Inflammatory macrophage treated with lipopolysaccharide for 1 hour (primary cell): ENCODE measurements at regions not wholly inside any gene's neighbourhood (a gene's known extent, or its start where the extent isn't known, plus 50 kb on each side); places are given as distances from the start of the nearest gene placed in this dataset.
A peak's percentile ranks its signal among the peaks of the same experiment; 100 is the strongest.

Experiments used
- DNase-seq, 2 donors: peaks; one replicate each; pipeline ENCODE4 v3.0.0-alpha.2; 2020 to 2022

DNA sequence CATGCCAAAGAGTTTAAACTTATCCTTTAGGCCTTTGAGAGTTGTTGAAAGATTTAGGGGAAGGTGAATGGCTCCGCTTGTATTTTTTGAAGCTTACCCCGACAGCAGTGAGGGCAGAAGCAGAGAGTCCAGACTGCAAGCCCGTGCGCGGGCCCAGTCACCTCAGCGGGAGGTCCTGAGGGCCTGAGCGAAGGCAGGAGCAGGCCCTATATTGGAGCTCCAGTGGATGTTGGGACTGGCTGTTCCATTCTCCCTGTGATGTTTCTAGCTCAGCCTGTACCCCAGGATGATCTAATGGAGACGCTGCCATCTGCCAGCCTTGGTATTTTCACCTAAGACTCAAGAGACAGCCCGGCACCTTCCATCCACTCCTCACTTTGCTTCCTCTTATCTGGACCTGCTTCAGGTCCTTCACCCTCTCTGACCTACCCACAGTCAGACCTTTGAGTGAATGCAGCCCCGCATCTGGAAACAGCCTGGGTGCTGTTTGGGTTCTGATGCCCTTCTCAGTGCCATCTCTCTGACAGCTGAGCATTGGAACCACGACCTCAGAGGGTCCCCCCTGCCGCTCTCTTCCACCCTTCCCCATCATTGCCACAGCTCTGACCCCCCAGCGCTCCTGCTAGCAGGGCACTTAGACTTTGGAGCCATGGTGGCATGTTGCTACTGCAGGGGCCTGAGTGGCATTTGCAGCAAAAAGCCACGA, 628.2 kb upstream of the CADM1 start:
- no peak for DNase-seq

DNA sequence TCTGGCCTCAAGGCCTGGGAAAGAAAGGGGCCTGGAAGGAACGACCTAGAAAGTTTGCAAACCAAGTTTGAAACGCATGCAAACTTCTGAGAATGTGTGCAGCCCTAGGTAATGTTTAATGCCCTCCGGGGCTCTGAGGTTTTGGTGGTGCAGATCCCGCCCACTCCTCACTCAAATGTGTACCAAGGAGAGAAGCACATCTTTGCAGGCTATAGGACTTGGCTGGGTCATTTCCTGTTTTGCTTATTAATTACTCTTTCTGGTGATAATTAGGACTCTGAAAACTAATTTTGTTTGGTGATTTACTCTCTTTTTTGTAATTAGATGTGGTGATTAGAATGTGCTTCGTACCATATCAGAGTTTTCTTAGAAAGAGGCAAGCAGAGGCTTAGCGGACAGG, 625.9 kb upstream of the CADM1 start:
- no peak for DNase-seq

DNA sequence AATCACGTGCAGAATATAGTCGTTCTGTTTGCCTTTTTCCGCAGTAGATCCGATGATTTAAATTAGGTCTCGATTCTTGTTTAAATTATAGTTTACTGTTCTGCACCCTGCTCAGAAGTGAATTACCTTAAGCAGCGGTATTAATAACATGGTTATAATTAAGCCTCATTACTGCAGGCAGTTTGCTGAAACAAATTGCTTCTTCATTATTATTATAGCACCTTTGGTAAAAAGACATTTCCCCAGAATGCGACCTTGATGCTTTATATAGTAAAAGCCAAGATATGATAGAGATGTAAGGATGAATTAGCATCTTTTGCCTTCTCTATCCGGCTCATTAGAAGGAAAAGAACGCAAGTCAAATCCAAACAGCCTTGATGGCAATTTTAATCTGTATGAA, 625.2 kb upstream of the CADM1 start:
- no peak for DNase-seq

GRCh38 chr11:116126562-116126961, 622.3 kb upstream of the CADM1 start:
- DNase-seq: no peak

- no peak for DNase-seq
Observed at GRCh38 chr11:116124922-116125714, 620.9 kb upstream of the CADM1 start.

DNA sequence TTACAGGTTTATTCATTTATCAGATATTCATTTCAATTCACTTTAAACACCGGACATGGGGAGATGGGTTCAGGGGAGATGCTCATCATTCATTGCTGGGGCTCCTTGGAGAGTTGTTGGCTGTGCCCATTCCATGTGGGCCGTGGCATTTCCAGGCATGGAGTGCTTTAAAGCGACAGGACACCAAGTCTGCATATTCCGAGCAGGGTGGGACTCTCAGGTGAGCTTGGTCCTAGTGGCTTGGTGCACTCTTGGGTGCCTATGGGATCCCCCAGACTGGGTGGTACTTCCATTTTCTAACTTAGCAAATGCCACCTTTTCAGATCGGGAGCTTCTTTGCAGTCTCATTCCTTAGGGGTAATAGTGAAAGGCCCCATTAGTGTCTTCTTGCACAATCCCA, 619.5 kb upstream of the CADM1 start:
- no peak for DNase-seq

DNA sequence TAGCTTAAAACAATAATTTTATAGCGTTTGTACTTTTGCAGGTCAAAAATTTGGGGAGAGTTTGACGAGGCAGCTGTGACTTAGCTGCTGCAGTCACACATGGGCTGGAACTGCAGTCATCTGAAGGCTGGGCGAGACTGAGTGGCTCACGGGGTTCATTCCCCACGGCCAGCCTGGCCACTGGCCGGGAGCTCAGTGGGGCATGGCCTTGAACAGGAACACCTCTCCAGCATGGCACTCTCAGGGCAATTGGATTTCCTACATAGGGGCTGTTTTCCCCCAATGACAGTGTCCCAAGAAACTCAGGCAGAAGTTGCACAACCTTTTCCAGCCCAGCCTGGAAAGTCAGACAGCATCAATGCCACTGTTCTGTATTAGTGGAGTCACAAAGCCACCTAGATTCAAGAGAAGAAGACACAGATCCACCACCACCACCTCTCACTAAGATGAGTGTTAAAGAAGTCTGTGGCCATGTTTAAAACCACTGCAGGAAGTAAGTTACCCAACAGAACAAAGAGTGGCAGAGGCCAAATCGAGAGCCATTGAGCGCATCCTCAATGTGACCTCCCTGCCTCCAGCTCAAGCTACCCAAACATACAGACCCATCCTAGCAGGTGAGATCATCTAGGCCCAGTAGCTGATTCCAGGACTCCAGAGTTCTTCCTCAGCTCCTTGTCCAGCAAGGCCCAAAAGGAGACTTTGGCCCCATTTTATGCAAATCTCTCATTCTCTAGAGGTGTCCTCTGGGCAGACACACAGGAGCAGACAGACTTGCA, 618.7 kb upstream of the CADM1 start:
- DNase-seq: no peak

DNA sequence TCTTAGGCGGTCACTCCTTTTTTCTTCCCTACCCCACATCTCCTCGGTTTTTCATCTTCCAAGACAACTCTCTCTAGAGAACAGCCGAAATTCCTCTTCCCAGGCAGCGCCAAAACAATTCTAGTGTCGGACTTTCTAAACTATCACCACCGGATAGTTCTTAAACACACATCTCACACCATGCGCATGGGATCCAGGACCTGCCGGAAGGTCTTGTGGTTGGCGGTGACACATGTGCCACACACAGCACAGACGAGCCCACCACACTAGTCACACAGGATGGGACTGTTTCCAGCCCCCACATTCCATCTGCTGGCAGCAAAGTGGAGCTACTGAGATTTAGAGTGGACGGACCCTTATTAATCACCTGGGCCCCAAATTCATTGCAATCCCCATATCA, 614.9 kb upstream of the CADM1 start:
- no peak for DNase-seq

- no peak for DNase-seq
Observed at GRCh38 chr11:116118138-116118470, 613.9 kb upstream of the CADM1 start.

DNA sequence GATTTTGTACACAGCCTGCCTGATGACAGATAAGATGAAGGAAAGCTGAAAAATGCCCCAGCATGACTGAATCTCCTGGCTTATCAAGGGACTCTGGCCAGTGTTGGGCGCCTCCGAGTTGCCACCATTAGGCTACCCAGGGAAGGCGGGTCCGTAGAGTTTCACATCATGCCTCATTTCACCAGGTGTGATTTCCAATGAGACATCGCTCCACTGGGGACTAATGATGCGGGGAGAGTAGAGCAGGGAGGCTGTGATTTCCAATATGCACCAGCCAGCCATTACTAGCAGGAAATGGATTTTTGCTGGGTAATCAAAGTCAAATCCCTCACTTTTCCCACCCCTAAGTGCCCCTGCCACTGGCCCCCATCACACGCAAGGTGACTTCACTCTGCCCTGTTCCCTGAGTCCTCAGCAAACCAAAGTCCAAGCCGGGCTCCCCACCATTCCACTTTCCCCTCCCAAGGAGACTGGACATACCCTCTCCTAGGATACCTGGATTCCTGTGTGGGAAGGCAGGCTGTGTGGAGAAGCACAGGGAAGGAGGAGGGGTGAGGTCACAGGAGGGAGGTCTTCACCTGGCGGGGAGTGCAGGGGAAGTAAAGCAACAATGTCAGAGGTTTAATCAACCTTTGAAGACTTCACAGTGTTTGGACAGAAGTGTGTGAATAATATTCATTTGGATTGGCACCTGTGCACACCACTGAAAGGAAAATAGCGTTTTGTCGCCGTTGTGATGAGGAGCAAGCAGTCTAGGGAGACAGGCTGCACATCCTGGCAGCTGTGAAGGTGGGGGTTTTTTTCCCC, 613.3 kb upstream of the CADM1 start:
- DNase-seq: no peak

DNA sequence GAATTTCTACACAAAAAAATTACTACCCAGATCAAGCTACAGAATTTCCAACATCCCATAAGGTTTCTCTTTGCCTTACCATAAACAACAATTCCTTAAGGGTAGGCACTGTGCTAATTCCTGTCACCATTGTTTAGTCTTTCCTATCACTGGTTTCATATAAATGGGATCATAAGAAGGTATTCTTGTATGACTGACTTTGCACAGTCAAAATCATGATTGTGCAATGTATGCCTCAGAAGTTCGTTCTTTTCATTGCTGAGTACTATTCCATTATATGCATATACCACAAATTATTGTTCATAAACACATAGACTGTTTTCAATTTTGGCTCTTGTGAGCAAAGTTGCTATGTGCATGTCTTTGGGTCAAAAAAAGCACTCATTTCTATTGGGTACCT, 611.6 kb upstream of the CADM1 start:
- no peak for DNase-seq

DNA sequence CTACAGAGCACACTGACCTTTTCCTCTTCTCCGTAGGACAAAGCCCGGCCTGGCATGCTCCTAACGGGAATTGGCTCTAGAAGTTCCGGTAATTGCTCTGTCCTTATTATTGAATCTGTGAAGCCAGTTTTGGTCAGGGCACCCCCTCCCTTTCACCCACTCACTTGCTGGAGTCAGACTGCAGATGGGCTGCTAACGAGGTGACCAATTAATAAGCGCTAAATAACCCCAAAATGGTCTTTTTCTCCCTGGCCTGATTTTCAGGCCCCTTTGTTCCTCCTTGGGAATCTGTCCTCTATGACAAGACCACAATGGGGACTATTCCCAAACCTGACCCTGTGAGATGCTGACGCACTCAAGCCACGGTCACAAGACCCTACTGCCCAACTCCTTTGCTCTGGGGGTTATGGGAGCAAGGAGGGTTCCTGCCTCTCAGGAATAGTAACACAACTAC, 610.0 kb upstream of the CADM1 start:
- DNase-seq: no peak

DNA sequence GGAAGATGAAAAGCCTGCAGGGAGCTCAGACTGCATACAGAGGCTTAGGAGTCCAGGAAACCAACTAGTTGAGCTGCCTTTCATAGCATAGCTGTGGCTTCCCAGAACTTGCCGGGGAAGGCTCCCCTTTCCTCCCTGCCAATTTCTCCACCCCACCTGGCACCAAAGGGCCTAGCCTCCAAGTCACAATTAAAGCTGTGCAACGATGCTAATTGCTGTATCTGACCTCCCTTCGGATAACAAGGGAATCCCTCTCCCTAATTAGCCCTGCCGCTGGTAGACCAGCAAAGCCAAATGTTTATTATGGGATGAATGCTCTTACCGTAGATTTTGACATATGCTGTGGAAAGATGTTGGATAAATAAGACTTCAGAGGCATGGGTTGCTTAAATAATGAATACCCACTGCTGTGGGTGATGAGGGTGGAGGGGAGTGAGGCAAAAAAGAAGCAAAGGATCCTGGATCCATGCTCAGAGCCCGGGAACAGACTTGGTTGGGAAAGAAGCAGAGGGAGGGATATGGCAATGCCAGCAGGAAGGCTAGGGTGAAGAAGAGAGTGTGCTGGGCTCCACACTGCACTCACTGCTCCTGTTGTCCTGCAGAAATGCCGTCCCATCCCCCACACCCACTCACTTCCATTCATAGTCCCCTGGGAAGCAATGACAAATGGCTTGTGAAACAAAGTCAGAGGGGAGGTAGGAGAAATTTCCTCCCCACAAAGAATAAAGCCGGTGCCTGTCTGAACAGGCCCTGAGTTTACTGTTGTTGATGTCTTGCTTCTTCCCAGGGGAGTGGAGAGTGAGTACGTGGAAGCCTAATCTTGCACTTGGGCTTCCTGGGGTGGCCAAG, 608.1 kb upstream of the CADM1 start:
- no peak for DNase-seq

- DNase-seq: no peak
Observed at GRCh38 chr11:116111546-116111945, 607.3 kb upstream of the CADM1 start.

DNA sequence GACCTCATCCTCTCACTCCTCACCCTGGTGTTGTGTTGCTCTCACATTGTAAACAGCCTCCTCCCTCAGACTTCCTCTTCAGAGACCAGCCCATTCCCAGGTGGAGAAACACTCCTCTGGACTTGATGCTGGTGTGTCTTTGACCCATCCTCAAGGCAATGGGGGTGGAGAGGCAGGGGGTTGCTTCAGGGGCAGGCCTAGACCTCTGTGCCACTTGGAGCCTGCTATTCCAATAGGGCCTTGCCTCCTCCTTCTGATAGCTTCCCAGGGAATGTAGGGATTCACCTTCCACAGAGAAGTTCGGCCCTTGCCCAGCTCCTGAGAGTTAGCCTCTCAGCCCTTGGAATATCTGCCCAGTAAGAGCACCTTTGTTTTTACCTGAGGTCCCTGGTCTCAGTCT, 606.6 kb upstream of the CADM1 start:
- DNase-seq: no peak

DNA sequence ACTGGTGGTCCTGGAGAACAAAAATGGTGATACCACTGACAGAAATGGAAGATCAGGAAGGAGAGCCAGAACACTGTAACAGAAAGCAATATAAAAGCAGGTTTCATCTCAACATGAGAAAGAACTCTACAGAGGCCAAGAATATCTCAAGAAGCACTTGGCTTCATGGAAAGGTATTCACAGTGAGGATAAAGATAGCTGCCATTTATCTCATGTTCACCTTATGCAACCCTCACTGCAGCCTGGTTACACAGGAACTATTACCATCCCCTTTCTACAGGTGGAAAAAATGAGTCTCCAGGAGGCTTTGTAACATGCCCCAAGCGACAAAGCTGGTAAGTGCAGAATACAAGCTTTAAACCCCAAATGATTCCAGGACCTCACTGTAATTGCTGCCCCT, 606.1 kb upstream of the CADM1 start:
- DNase-seq: no peak

DNA sequence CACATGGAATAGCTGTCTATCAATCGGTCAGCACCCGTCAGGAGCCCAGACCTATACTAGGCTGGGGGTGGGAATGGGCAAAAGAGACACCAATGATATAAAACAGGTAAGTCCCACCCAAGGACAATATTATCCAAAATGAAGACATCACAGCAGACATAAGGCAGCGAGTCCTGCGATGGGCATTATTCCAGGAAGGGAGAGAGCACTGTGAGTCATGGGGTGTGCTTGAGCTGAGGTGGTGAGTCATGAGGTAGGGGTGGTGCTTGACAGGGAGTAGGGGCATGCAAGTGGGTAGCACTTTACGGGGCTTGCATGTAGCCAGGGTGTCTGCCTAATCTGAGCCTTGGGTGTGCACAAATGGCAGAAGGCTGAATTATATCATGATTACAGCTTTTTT, 605.0 kb upstream of the CADM1 start:
- DNase-seq: no peak

DNA sequence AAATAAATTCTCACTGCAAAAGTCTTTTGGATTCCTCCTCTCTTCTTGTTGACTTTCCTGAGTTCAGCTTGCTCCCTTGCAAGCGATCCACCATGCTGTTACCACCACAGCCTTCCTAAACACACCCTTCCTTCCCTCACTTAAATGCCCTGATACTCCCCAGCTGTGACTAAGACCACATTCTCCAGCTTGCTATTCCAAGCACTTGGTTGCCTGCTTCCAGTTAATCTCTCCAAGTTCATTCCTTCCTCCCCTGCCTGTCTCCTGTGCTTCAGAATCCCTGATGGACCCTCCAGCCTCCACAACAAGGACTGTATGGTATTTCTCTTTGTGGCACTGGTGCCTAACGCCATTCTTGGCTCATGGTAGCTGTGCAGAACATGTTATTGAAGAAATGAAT, 603.9 kb upstream of the CADM1 start:
- no peak for DNase-seq

- DNase-seq: no peak
Observed at GRCh38 chr11:116107229-116107628, 603.0 kb upstream of the CADM1 start.

DNA sequence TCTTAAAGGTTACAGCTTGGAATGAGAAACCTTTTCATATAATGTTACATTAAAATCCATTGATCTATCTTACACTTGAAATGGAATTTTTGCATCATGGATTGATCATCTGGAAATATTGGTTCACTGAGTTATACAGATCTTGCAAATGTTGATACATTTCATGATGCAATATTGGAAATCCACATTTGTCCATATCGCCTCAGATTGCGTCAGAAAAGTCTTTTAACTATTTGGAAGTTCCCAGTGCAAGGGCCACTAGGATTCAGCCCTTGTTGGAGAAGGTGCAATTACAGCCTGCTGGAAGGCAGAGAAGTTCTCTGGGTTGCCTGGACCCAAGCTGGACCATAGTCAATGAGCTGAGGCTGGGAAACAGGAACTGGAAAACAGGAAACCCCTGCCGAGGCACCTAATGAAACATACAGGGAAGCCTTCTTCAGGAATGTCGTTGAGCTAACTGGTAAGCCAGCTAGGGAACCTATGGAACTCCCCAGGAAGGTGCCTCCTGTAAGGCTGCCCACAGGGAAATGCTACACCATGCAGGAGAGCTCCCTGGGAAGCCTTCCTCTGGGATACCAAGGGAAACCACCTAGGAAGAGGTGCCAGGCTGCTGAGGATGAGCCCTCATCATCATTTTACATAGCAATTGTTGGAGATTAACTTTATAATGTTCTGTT, 600.4 kb upstream of the CADM1 start:
- peak; percentile 61 to 66 for DNase-seq

- DNase-seq: no peak
Observed at GRCh38 chr11:116101902-116102301, 597.7 kb upstream of the CADM1 start.
